ENCODE measurements at regions not wholly inside any gene's neighbourhood (a gene's known extent, or its start where the extent isn't known, plus 50 kb on each side); places are given as distances from the start of the nearest gene placed in this dataset.

- TF ChIP-seq ZNF274 (IDR thresholded peaks at IDR 0.05; ENCODE audit: low read depth, low read length), result no peak
- no peak overlapping the region for H3K4me3 ChIP-seq (ENCODE audit: low read length)
Observed at GRCh38 chr14:55927028-55927427, 191.2 kb upstream of the PELI2 start.

DNA sequence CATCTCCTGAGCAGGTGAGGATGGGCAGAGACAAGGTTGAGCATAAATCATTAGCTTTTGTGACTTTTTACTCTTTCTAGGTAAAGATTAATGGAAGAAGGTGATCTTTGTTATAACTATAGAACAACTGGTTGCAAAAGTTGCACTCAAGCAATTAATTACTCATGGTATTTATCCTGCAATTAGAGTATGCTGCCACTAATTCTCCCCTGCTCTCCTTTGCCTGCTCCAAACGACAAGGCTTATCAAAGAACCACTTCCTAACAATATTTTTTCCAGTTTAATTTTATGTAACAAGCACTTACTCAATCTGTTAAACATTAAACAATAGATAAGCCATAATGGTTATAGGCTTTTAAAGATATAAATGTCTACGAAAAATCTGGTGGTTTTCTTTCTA lies 189.9 kb upstream of the PELI2 start:
- H3K4me3 ChIP-seq (ENCODE audit: low read length), result no peak overlapping the region
- no peak for TF ChIP-seq ZNF274 (IDR thresholded peaks at IDR 0.05; ENCODE audit: low read depth, low read length)

DNA sequence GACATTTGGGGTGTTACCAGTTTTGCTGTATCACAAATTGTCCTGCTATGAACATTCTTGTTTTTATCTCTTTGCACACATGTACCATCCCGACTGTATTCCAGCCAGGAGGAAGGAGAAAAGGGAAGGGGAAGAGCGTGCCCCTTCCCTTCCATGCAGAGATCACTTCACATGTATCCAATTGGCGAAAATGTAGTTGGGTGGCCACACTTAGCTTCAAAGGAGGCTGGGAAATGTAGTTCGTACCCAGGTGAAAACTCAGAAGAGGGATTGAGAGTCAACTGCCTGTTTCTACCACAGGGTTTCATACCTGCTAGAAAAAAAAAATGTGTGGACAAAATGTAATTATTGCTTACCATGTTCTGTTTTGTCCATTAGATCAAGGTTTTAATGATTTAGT lies 189.1 kb upstream of the PELI2 start:
- no peak overlapping the region for H3K4me3 ChIP-seq (ENCODE audit: low read length)
- no peak for TF ChIP-seq ZNF274 (IDR thresholded peaks at IDR 0.05; ENCODE audit: low read depth, low read length)

GRCh38 chr14:55930016-55930784 lies 188.0 kb upstream of the PELI2 start:
- no peak overlapping the region for H3K4me3 ChIP-seq (ENCODE audit: low read length)
- TF ChIP-seq ZNF274 (IDR thresholded peaks at IDR 0.05; ENCODE audit: low read depth, low read length), result no peak

DNA sequence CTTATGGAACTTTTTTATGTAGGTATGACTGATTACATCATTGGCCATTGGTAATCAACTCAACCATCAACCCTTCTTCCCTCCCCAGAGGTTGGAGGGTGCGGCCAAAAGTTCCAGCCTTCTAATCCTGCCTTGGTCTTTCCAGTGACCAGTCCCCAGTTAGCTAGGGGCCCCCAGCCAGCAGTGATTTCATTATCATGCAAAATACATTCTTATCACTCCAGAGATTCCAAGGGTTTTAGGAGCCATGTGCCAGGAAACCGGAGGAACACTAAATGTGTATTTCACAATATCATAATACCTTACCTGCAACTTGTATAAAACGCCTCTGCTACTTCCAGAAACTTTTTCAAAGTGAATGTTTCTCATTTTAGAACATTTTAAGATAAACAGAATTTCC lies 181.5 kb upstream of the PELI2 start:
- TF ChIP-seq ZNF274 (IDR thresholded peaks at IDR 0.05; ENCODE audit: low read depth, low read length), result no peak
- no peak overlapping the region for H3K4me3 ChIP-seq (ENCODE audit: low read length)

DNA sequence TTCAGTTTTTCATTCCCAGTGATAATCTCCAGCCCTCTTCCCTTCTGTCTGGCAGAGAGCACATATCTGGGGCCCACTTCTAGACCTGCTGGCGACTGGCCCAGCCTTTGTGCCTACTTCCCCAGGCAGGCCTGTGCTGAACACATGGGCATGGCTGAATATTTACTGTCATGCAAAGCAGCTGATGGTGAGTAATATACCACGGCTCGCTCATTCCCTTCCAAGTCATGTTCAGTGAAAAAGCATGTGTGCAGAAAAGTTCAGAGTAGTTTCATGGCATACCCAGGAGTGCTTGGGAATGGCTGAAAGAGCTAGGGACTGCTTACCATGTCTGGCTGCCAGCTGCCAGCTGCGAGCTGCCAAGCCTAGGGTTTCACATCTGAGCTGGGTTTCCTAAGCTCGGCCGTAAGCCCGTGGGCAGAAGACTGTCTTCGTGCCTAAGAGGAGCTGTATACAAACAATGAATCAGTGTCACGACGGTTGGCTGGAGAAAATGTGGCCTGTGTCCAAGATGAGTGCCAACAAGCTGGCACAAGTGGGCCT lies 179.9 kb upstream of the PELI2 start:
- no peak for TF ChIP-seq ZNF274 (IDR thresholded peaks at IDR 0.05; ENCODE audit: low read depth, low read length)
- H3K4me3 ChIP-seq (ENCODE audit: low read length), result no peak overlapping the region

DNA sequence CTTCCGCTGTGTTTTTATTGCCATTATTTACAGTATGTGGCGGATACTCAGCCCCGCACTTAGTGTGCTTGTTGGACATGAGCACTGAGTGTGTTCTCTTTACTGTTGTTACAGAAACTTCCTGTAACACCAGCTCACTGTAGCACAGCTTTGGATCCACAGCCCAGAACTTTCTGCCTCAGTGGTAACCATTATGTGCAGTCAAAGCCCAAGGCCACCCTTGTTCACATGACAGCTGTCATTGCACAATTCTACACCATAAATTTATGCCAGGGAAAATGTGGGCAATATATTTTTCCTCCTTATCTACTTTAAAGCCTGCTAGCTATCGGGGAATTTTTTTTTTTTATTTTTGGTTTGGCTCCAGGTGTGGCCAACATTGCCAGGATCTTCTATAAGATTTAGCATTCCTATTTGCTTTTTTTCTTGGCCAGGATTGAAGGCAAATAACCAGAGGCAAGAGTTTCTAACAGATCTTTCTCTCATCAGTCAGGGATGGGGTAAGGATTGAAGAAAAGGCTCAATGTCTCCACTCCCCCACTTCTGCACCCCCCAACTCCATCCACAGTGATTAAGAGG lies 176.0 kb upstream of the PELI2 start:
- TF ChIP-seq ZNF274 (IDR thresholded peaks at IDR 0.05; ENCODE audit: low read depth, low read length), result no peak
- H3K4me3 ChIP-seq (ENCODE audit: low read length), result no peak overlapping the region

DNA sequence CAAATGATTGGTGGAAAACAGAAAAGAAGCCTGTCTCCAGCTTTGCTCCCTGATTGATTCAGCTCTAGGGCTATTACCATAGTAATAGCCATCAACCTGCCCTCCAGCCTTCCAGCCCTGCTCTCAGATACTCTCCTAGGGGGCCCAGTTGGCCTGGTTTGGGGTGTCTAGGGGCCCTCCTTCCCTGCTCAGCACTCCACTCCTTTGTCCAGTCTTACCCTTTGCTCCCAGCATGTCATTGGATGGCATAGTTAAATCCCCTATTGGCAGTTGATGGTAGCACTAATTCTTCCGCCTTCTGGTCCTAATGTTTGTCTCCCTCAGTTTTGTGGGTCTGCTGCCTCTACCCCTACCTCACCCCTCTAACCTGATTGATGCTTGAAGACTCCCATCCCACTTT lies 175.4 kb upstream of the PELI2 start:
- no peak for TF ChIP-seq ZNF274 (IDR thresholded peaks at IDR 0.05; ENCODE audit: low read depth, low read length)
- H3K4me3 ChIP-seq (ENCODE audit: low read length), result no peak overlapping the region

DNA sequence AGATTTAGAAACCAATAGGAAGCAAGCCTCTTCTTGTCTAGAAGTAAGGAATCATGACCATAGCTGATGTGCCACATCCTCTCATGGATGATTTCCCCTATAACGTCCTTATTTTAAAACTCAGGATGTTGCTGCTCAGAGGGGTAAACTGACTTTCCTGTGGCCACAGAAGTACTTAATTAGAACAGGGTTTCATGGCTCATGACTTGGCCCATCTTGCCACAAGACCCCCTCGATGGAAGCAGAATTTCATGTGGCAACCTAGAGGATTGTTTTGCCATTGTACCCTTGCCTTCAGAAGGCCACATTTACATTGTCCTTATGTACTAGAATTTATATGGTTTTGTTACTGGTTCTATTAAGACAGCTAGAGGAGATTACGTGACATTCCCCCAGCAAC lies 173.5 kb upstream of the PELI2 start:
- no peak overlapping the region for H3K4me3 ChIP-seq (ENCODE audit: low read length)
- no peak for TF ChIP-seq ZNF274 (IDR thresholded peaks at IDR 0.05; ENCODE audit: low read depth, low read length)

DNA sequence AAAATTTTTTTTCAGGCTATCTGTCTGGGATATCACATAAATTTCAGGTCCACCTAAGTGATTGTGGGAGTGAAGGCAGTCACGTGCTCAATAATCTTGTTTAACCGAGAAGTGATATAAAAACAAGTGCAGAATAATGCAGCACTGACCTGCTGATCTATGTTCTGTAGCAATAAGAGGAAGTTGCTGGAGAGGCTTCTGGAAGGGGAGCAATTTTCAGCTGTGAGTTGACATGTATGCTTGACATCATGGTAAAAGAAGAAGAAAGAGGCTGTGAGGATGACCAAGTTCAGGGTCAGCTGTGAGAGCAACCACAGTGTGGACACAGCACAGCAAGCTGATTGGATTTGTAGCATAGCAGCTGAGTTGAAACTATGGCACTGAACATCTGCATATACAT lies 172.0 kb upstream of the PELI2 start:
- TF ChIP-seq ZNF274 (IDR thresholded peaks at IDR 0.05; ENCODE audit: low read depth, low read length), result no peak
- H3K4me3 ChIP-seq (ENCODE audit: low read length), result no peak overlapping the region

DNA sequence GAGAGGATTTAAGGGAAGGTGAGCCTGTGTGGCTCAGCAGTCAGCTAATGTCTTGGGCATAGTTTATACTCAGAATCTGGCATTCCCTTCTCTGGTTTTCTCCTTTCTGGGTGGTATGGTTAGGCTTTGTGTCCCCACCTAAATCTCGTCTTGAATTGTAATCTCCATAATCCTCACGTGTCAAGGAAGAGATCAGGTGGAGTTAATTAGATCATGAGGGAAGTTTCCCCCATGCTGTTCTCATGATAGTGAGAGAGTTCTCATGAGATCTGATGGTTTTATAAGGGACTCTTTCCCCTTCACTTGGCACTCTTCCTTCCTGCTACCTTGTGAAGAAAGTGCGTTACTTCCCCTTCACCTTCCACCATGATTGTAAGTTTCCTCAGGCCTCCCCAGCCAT lies 169.8 kb upstream of the PELI2 start:
- H3K4me3 ChIP-seq (ENCODE audit: low read length), result no peak overlapping the region
- no peak for TF ChIP-seq ZNF274 (IDR thresholded peaks at IDR 0.05; ENCODE audit: low read depth, low read length)

- TF ChIP-seq ZNF274 (IDR thresholded peaks at IDR 0.05; ENCODE audit: low read depth, low read length), result no peak
- H3K4me3 ChIP-seq (ENCODE audit: low read length), result no peak overlapping the region
Observed at GRCh38 chr14:55949708-55950107, 168.5 kb upstream of the PELI2 start.

DNA sequence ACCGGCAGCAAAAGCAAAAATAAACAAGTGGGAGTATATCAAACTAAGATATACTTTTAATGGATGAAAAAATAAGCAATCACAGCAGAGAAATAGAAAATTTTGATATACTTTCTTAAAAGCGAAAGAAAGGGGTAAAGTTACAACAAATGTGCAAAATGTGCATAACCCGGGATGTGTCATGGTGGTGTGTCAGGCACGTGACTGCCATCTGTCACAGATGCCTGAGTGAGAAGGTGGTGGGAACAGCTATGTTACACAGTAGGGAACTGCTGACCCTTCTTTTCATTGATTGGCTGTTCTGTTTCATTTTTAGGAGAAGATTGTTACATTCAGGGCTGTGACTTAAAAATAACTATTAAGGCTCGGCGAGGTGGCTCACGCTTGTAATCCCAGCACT lies 168.1 kb upstream of the PELI2 start:
- no peak overlapping the region for H3K4me3 ChIP-seq (ENCODE audit: low read length)
- TF ChIP-seq ZNF274 (IDR thresholded peaks at IDR 0.05; ENCODE audit: low read depth, low read length), result no peak

GRCh38 chr14:55951341-55952206 lies 166.6 kb upstream of the PELI2 start:
- H3K4me3 ChIP-seq (ENCODE audit: low read length), result no peak overlapping the region
- TF ChIP-seq ZNF274 (IDR thresholded peaks at IDR 0.05; ENCODE audit: low read depth, low read length), result no peak

DNA sequence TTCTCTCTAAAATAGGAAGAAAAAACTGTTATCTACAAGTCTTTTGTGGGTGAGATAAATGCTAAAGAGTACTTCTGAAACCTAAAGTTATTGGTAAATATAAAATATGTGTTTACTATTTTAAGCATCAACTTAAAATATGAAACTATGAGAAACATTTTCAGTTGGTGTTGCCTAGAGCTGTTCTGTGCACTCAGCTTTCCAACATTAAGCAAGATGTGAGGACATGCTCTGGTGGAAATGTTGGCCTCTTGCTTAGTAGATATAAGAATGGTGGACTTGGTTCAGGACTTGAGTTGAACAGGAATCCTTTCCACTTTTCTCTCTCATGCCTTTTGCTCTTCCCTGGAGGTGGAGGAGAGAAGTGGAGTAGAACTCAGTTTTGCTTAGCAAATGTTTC lies 164.1 kb upstream of the PELI2 start:
- H3K4me3 ChIP-seq (ENCODE audit: low read length), result no peak overlapping the region
- no peak for TF ChIP-seq ZNF274 (IDR thresholded peaks at IDR 0.05; ENCODE audit: low read depth, low read length)
